B cell (primary cell): ENCODE measurements at regions not wholly inside any gene's neighbourhood (a gene's known extent, or its start where the extent isn't known, plus 50 kb on each side); places are given as distances from the start of the nearest gene placed in this dataset.

Experiments
- ATAC-seq: fragments of 200-7000 bp; cut with Tn5 transposase; one replicate; pipeline ENCODE4 v1.10.0; 2021; ENCODE audit warnings: low read depth, mild to moderate bottlenecking, moderate number of reproducible peaks, moderate library complexity
- CTCF ChIA-PET: fragments of 350-600 bp; sonication (Branson Sonifier 250); formaldehyde crosslinking; loops from one replicate; lab custom pipeline; 2021; ENCODE audit warnings: antibody characterized with exemption, inconsistent platforms; lab: Charles Lee
- POLR2A ChIA-PET: fragments of 350-600 bp; sonication (Branson Sonifier 250); formaldehyde crosslinking; loops from one replicate; lab custom pipeline; 2021; ENCODE audit warnings: antibody characterized with exemption; lab: Charles Lee
- DNase-seq: peaks from one replicate; pipeline ENCODE4 v3.0.0; 2013
- H2AFZ ChIP-seq: 2 replicates; pipeline ENCODE4 v1.6.1; 2012; ENCODE audit warnings: mild to moderate bottlenecking, low read depth, low read length; ENCODE audit not compliant: insufficient read depth, poor library complexity, severe bottlenecking
- H3K27ac ChIP-seq, 2 donors: 1 replicate in 1 of 2; 2 replicates in 1 of 2; pipeline ENCODE4 v1.5.1; 2012 to 2013; ENCODE audit warnings: low read length in 2 of 2, mild to moderate bottlenecking in 2 of 2, moderate library complexity in 1 of 2
- H3K27me3 ChIP-seq, 4 experiments: fragments of 200-600 bp in 1 of 4; sonication (generic) in 1 of 4; replicated peaks in 1 of 4; 1 replicate in 2 of 4; 2 replicates in 2 of 4; pipeline versions ENCODE4 v1.6.1 to v1.7.0; 2013 to 2016; ENCODE audit warnings: low read length in 3 of 4, mild to moderate bottlenecking in 2 of 4, mixed read lengths in 1 of 4, moderate library complexity in 1 of 4; ENCODE audit not compliant: insufficient read depth in 4 of 4, control insufficient read depth in 3 of 4; ENCODE audit errors: control extremely low read depth in 1 of 4
- H3K36me3 ChIP-seq, 2 experiments: replicated peaks in 1 of 2; 1 replicate in 1 of 2; 2 replicates in 1 of 2; pipeline versions ENCODE4 v1.6.1 to v1.7.1; 2013; ENCODE audit warnings: low read length in 1 of 2; ENCODE audit not compliant: insufficient read depth in 2 of 2, control insufficient read depth in 1 of 2; ENCODE audit errors: control extremely low read depth in 1 of 2, extremely low read depth in 1 of 2
- H3K4me1 ChIP-seq, 2 donors: fragments of 200-600 bp in 1 of 2; sonication (generic) in 1 of 2; 1 replicate in 1 of 2; 2 replicates in 1 of 2; pipeline versions ENCODE4 v1.5.1 to v1.6.1; 2013 to 2017; ENCODE audit warnings: low read length in 2 of 2; ENCODE audit not compliant: control insufficient read depth in 2 of 2, insufficient read depth in 2 of 2
- H3K4me2 ChIP-seq: replicated peaks from 2 replicates; pipeline ENCODE3; 2012; ENCODE audit warnings: mild to moderate bottlenecking, low read depth, low read length; ENCODE audit not compliant: poor library complexity, severe bottlenecking
- H3K4me3 ChIP-seq, 5 experiments: fragments of 200-600 bp in 1 of 5; sonication (generic) in 1 of 5; 1 replicate in 3 of 5; 2 replicates in 2 of 5; pipeline versions ENCODE4 v1.5.1 to v1.7.0; 2011 to 2016; ENCODE audit warnings: low read length in 4 of 5, mild to moderate bottlenecking in 4 of 5, low read depth in 2 of 5, control low read depth in 1 of 5, moderate library complexity in 1 of 5; ENCODE audit not compliant: insufficient read depth in 1 of 5; ENCODE audit errors: control extremely low read depth in 1 of 5, extremely low read depth in 1 of 5
- H3K79me2 ChIP-seq: fragments of 200-600 bp; sonication (generic); one replicate; pipeline ENCODE4 v1.6.0; 2016; ENCODE audit warnings: low read length; ENCODE audit not compliant: control insufficient read depth, insufficient read depth
- H3K9ac ChIP-seq: fragments of 200-600 bp; sonication (generic); 2 replicates; pipeline ENCODE4 v1.6.1; 2017; ENCODE audit warnings: mild to moderate bottlenecking, low read length, moderate library complexity
- H3K9me3 ChIP-seq, 3 donors: one replicate each; pipeline versions ENCODE4 v1.6.1 to v1.7.1; 2013; ENCODE audit warnings: low read length in 2 of 3; ENCODE audit not compliant: control insufficient read depth in 2 of 3, insufficient read depth in 1 of 3; ENCODE audit errors: control extremely low read depth in 1 of 3
- H4K20me1 ChIP-seq: 2 replicates; pipeline ENCODE4 v1.6.0; 2012; ENCODE audit warnings: mild to moderate bottlenecking, low read length; ENCODE audit not compliant: insufficient read depth, control insufficient read depth, poor library complexity, severe bottlenecking
- H3K27ac Mint-ChIP-seq: one replicate; pipeline ENCODE4 v1.8.0; 2021; ENCODE audit warnings: mixed read lengths
- H3K27me3 Mint-ChIP-seq: one replicate; pipeline ENCODE4 v1.8.0; 2021; ENCODE audit warnings: mixed read lengths
- H3K4me1 Mint-ChIP-seq: one replicate; pipeline ENCODE4 v1.8.0; 2021; ENCODE audit warnings: mixed read lengths
- H3K4me3 Mint-ChIP-seq: one replicate; pipeline ENCODE4 v1.8.0; 2021; ENCODE audit warnings: mixed read lengths
- H3K9me3 Mint-ChIP-seq: one replicate; pipeline ENCODE4 v1.8.0; 2022; ENCODE audit warnings: mixed read lengths; ENCODE audit not compliant: insufficient read depth
- CTCF ChIP-seq: fragments of 200-600 bp; IDR thresholded peaks from one replicate; pipeline ENCODE4 v1.8.0; 2022; ENCODE audit warnings: antibody characterized with exemption, mild to moderate bottlenecking
- EZH2 ChIP-seq: IDR thresholded peaks from 2 replicates; pipeline ENCODE4 v1.6.1; 2012; ENCODE audit warnings: borderline replicate concordance, low read depth, mild to moderate bottlenecking, moderate library complexity, low read length; ENCODE audit not compliant: insufficient read depth, poor library complexity, severe bottlenecking
- WGBS: methylation state at CpG from one replicate; pipeline ENCODE4 v1.1.5; 2013; ENCODE audit warnings: missing lambda C conversion rate; ENCODE audit not compliant: insufficient coverage; 5-methylcytosine and 5-hydroxymethylcytosine counted together
- intact Hi-C: fragments of 100-400 bp; cut with micrococcal nuclease; formaldehyde crosslinking; loops from one replicate; pipeline ENCODE4 v1.10.0; 2022

- Histone ChIP-seq H2AFZ (no peak overlapping the region), H3K27me3 (no peaks in the 10 kb centered on the region), H3K4me2 (no peak overlapping the region), H3K4me3 (no peak overlapping the region), H4K20me1 (no peaks in the 10 kb centered on the region), H3K27ac (no peak overlapping the region), H3K9ac (no peak overlapping the region), H3K79me2 (no peaks in the 10 kb centered on the region), H3K9me3 (peaks cover 0 to 10% (median 6%) of the 10 kb centered on the region in 3 donors), H3K36me3 (no peaks in the 10 kb centered on the region), H3K4me1 (no peaks in the 10 kb centered on the region)
- TF ChIP-seq EZH2 (no peak), CTCF (no peak)
- 72% methylated on average over 4 of the region's 4 CpGs for WGBS
- Mint-ChIP-seq H3K27me3 (no peaks in the 10 kb centered on the region), H3K27ac (no peak overlapping the region), H3K4me1 (no peaks in the 10 kb centered on the region), H3K9me3 (peaks cover 10% of the 10 kb centered on the region), H3K4me3 (no peak overlapping the region)
- ATAC-seq (no peak), DNase-seq (no peak)
- intact Hi-C loops = no loop called here
- ChIA-PET POLR2A (no interaction called here), CTCF (no interaction called here)
Observed at GRCh38 chr7:53984776-53985175, 557.4 kb upstream of the VSTM2A start.

- TF ChIP-seq CTCF (no peak), EZH2 (no peak)
- Mint-ChIP-seq H3K4me1 (no peaks in the 10 kb centered on the region), H3K27ac (no peak overlapping the region), H3K27me3 (no peaks in the 10 kb centered on the region), H3K9me3 (peaks cover 7% of the 10 kb centered on the region), H3K4me3 (no peak overlapping the region)
- Histone ChIP-seq H3K27ac (no peak overlapping the region), H3K36me3 (no peaks in the 10 kb centered on the region), H3K4me2 (no peak overlapping the region), H4K20me1 (no peaks in the 10 kb centered on the region), H3K4me1 (no peaks in the 10 kb centered on the region), H3K4me3 (no peak overlapping the region), H3K27me3 (no peaks in the 10 kb centered on the region), H3K79me2 (no peaks in the 10 kb centered on the region), H3K9me3 (peaks cover 0 to 10% (median 6%) of the 10 kb centered on the region in 3 donors), H3K9ac (no peak overlapping the region), H2AFZ (no peak overlapping the region)
- ChIA-PET POLR2A (no interaction called here), CTCF (no interaction called here)
- intact Hi-C loops = no loop called here
- ATAC-seq (no peak), DNase-seq (no peak)
- WGBS = no CpG with 5 or more reads among the region's 2 CpGs
Observed at GRCh38 chr7:53988376-53988775, 553.8 kb upstream of the VSTM2A start.
